H1 (cell line): ENCODE measurements at regions not wholly inside any gene's neighbourhood (a gene's known extent, or its start where the extent isn't known, plus 50 kb on each side); places are given as distances from the start of the nearest gene placed in this dataset.
A peak's percentile ranks its signal among the peaks of the same experiment; 100 is the strongest.

ENCODE experiments used
- CTCF ChIA-PET: fragments of 300-600 bp; sonication (Branson Sonifier 250); formaldehyde crosslinking; loops from one replicate; lab custom pipeline; 2021; ENCODE audit not compliant: partially characterized antibody; lab: Charles Lee
- POLR2A ChIA-PET: fragments of 300-600 bp; sonication (Branson Sonifier 250); formaldehyde crosslinking; loops from one replicate; lab custom pipeline; 2021; ENCODE audit warnings: inconsistent platforms; ENCODE audit not compliant: partially characterized antibody; lab: Charles Lee
- DNase-seq, 2 experiments: peaks; one replicate each; pipeline versions ENCODE4 v3.0.0 to v3.0.0-alpha.2; 2010 to 2022; ENCODE audit warnings: low spot score in 2 of 2, low read depth in 1 of 2, mixed read lengths in 1 of 2
- FAIRE-seq: peaks from 2 replicates; lab custom pipeline; 2011; peaks lifted over from hg19 to GRCh38; lab: Jason Lieb, UNC
- H2AFZ ChIP-seq: 2 replicates; pipeline ENCODE4 v1.8.1; 2012; ENCODE audit warnings: low read length, inconsistent platforms
- H2AK5ac ChIP-seq: 2 replicates; pipeline ENCODE4 v1.6.1; 2013; ENCODE audit warnings: low read depth, low read length
- H2BK120ac ChIP-seq: replicated peaks from 2 replicates; pipeline ENCODE3; 2013; ENCODE audit warnings: low read depth, low read length, inconsistent platforms
- H2BK12ac ChIP-seq: 2 replicates; pipeline ENCODE4 v1.6.1; 2013; ENCODE audit warnings: low read depth, low read length
- H2BK15ac ChIP-seq: 2 replicates; pipeline ENCODE4 v1.6.1; 2013; ENCODE audit warnings: low read length
- H2BK20ac ChIP-seq: 2 replicates; pipeline ENCODE4 v1.6.1; 2013; ENCODE audit warnings: low read length
- H2BK5ac ChIP-seq: 2 replicates; pipeline ENCODE4 v1.6.1; 2013; ENCODE audit warnings: low read depth, low read length
- H3K14ac ChIP-seq: 2 replicates; pipeline ENCODE4 v1.6.1; 2013; ENCODE audit warnings: inconsistent platforms; ENCODE audit not compliant: insufficient read length
- H3K18ac ChIP-seq: 2 replicates; pipeline ENCODE4 v1.6.1; 2013; ENCODE audit warnings: low read length; ENCODE audit errors: extremely low read depth
- H3K23ac ChIP-seq: 2 replicates; pipeline ENCODE4 v1.6.1; 2013; ENCODE audit warnings: inconsistent platforms; ENCODE audit not compliant: insufficient read length
- H3K23me2 ChIP-seq: 2 replicates; pipeline ENCODE4 v1.6.1; 2013; ENCODE audit warnings: low read depth, low read length
- H3K27ac ChIP-seq: 2 replicates; pipeline ENCODE4 v1.6.1; 2011; ENCODE audit warnings: low read depth, low read length, inconsistent platforms
- H3K27me3 ChIP-seq, 4 experiments: replicated peaks in 1 of 4; 1 replicate in 1 of 4; 2 replicates in 3 of 4; pipeline versions ENCODE4 v1.6.1 to v1.8.1; 2011 to 2013; ENCODE audit warnings: low read length in 3 of 4, mild to moderate bottlenecking in 3 of 4, inconsistent platforms in 2 of 4, mixed read lengths in 2 of 4, moderate library complexity in 1 of 4; ENCODE audit not compliant: control insufficient read depth in 3 of 4, insufficient read depth in 3 of 4; ENCODE audit errors: extremely low read depth in 1 of 4
- H3K36me3 ChIP-seq, 4 experiments: 2 replicates each; pipeline versions ENCODE4 v1.6.1 to v1.8.1; 2011 to 2013; ENCODE audit warnings: mild to moderate bottlenecking in 4 of 4, low read length in 3 of 4, moderate library complexity in 2 of 4, control low read depth in 1 of 4, inconsistent platforms in 1 of 4; ENCODE audit not compliant: insufficient read depth in 4 of 4, control insufficient read depth in 2 of 4
- H3K4ac ChIP-seq: replicated peaks from 2 replicates; pipeline ENCODE3; 2013; ENCODE audit warnings: low read length, low read depth, mixed read lengths, inconsistent platforms; ENCODE audit not compliant: insufficient read length
- H3K4me1 ChIP-seq, 4 experiments: replicated peaks in 1 of 4; 1 replicate in 1 of 4; 2 replicates in 3 of 4; pipeline versions ENCODE4 v1.6.1 to v1.8.1; 2011 to 2013; ENCODE audit warnings: low read length in 3 of 4, inconsistent platforms in 2 of 4, mixed read lengths in 1 of 4; ENCODE audit not compliant: insufficient read depth in 4 of 4, control insufficient read depth in 3 of 4
- H3K4me2 ChIP-seq, 2 experiments: 2 replicates each; pipeline versions ENCODE4 v1.6.1 to v1.8.1; 2011 to 2013; ENCODE audit warnings: low read depth in 2 of 2, low read length in 2 of 2, control low read depth in 1 of 2, inconsistent platforms in 1 of 2, mild to moderate bottlenecking in 1 of 2; ENCODE audit not compliant: insufficient read depth in 1 of 2
- H3K4me3 ChIP-seq, 4 experiments: fragments of 200-600, 300-600 bp in 1 of 4; sonication (generic), shearing (Covaris generic), sonication (Bioruptor Twin) in 1 of 4; 2 replicates each; pipeline versions ENCODE4 v1.5.1 to v1.8.1; 2011 to 2016; ENCODE audit warnings: low read length in 4 of 4, low read depth in 3 of 4, control low read depth in 2 of 4, inconsistent platforms in 2 of 4, mild to moderate bottlenecking in 2 of 4, mixed read lengths in 1 of 4, moderate library complexity in 1 of 4; ENCODE audit not compliant: insufficient read depth in 2 of 4; ENCODE audit errors: extremely low read depth in 1 of 4
- H3K56ac ChIP-seq: replicated peaks from 2 replicates; pipeline ENCODE3; 2013; ENCODE audit warnings: low read depth, mild to moderate bottlenecking, mixed read lengths, low read length, inconsistent platforms; ENCODE audit not compliant: insufficient read length
- H3K79me1 ChIP-seq: 2 replicates; pipeline ENCODE4 v1.6.1; 2013; ENCODE audit warnings: low read depth, low read length, control low read depth
- H3K79me2 ChIP-seq, 2 experiments: 2 replicates each; pipeline versions ENCODE4 v1.6.1 to v1.8.1; 2012 to 2013; ENCODE audit warnings: low read length in 2 of 2, mild to moderate bottlenecking in 2 of 2, inconsistent platforms in 1 of 2; ENCODE audit not compliant: insufficient read depth in 2 of 2, control insufficient read depth in 1 of 2
- H3K9ac ChIP-seq, 4 experiments: replicated peaks in 1 of 4; 1 replicate in 1 of 4; 2 replicates in 3 of 4; pipeline versions ENCODE4 v1.6.1 to v1.8.1; 2011 to 2013; ENCODE audit warnings: low read depth in 3 of 4, low read length in 3 of 4, control low read depth in 2 of 4, mild to moderate bottlenecking in 2 of 4, moderate library complexity in 2 of 4, inconsistent platforms in 1 of 4; ENCODE audit errors: extremely low read depth in 1 of 4
- H3K9me3 ChIP-seq, 2 experiments: 2 replicates each; pipeline versions ENCODE4 v1.6.1 to v1.8.1; 2012 to 2013; ENCODE audit warnings: mild to moderate bottlenecking in 2 of 2, moderate library complexity in 2 of 2, control low read depth in 1 of 2, inconsistent platforms in 1 of 2, low read depth in 1 of 2, low read length in 1 of 2, mixed read lengths in 1 of 2; ENCODE audit not compliant: insufficient read depth in 2 of 2
- H4K20me1 ChIP-seq, 2 experiments: replicated peaks in 1 of 2; 2 replicates each; pipeline versions ENCODE3 to v1.8.1; 2011 to 2013; ENCODE audit warnings: inconsistent platforms in 2 of 2, low read length in 2 of 2, mild to moderate bottlenecking in 1 of 2; ENCODE audit not compliant: insufficient read depth in 2 of 2, control insufficient read depth in 1 of 2
- H4K5ac ChIP-seq: 2 replicates; pipeline ENCODE4 v1.6.1; 2013; ENCODE audit warnings: low read length, low read depth, mixed read lengths, inconsistent platforms; ENCODE audit not compliant: insufficient read length
- H4K8ac ChIP-seq: 2 replicates; pipeline ENCODE4 v1.8.0; 2013; ENCODE audit warnings: mild to moderate bottlenecking, moderate library complexity, low read length, inconsistent platforms; ENCODE audit not compliant: insufficient read depth; ENCODE audit errors: extremely low read depth
- H4K91ac ChIP-seq: replicated peaks from 2 replicates; pipeline ENCODE3; 2013; ENCODE audit warnings: low read length, mixed read lengths, inconsistent platforms; ENCODE audit not compliant: insufficient read length
- ASH2L ChIP-seq: fragments of 200-600, 300-600 bp; sonication (generic); IDR thresholded peaks from one replicate; pipeline ENCODE4 v1.7.1; 2017; ENCODE audit warnings: low read length
- BCL11A ChIP-seq, 2 experiments: IDR thresholded peaks; one replicate each; pipeline ENCODE4 v1.6.1; 2011; ENCODE audit warnings: low read depth in 2 of 2, low read length in 2 of 2, mild to moderate bottlenecking in 2 of 2
- CBX8 ChIP-seq: fragments of 300-800, 300-1000 bp; sonication (generic); IDR thresholded peaks from 2 replicates; pipeline ENCODE4 v1.7.1; 2016; ENCODE audit warnings: low read depth, low read length, borderline replicate concordance
- CHD2 ChIP-seq: IDR thresholded peaks from 2 replicates; pipeline ENCODE4 v1.6.1; 2012; ENCODE audit warnings: low read length, improper control_type of control experiment
- POLR2A ChIP-seq, 2 experiments: IDR thresholded peaks; 1 replicate in 1 of 2; 2 replicates in 1 of 2; pipeline ENCODE4 v1.6.1; 2011; ENCODE audit warnings: low read depth in 2 of 2, low read length in 2 of 2, mild to moderate bottlenecking in 2 of 2; ENCODE audit errors: control extremely low read depth in 1 of 2
- RFX5 ChIP-seq: IDR thresholded peaks from 2 replicates; pipeline ENCODE4 v1.6.1; 2011; ENCODE audit warnings: low read depth, low read length, improper control_type of control experiment, borderline replicate concordance
- WGBS, 2 experiments: shearing (Covaris generic) in 1 of 2; methylation state at CpG; one replicate each; pipeline versions ENCODE4 v1.1.6 to v1.1.7; 2013 to 2015; ENCODE audit warnings: low lambda C conversion rate in 2 of 2, mixed read lengths in 2 of 2, inconsistent platforms in 1 of 2, low coverage in 1 of 2, missing lambda C conversion rate in 1 of 2; ENCODE audit not compliant: insufficient replicate concordance in 2 of 2, insufficient coverage in 1 of 2, insufficient read length in 1 of 2; ENCODE audit errors: extremely low coverage in 1 of 2, missing lambda C conversion rate in 1 of 2; 5-methylcytosine and 5-hydroxymethylcytosine counted together
- TF ChIP-seq, protein P1 (sequence below): IDR thresholded peaks from 2 replicates; pipeline ENCODE4 v1.6.1; 2012; ENCODE audit warnings: inconsistent platforms

DNA sequence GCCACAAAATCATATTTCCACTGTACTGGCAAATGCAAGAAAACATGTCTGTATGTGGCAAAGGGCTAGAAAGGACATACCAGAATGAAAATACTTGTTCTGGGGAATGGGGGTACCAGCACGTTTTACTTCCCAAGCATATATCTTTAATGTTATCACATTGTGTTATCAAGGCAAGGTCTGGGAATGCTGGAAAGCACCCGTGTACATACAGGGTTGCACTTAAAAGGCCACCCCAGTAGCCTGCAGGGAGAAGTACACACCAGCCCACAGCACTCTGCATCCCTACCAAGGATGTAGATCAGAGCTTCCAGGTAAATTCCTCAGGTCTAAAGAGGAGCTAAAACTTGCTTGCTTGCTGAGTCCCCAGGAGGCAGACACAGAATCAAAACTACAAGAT, 381.8 kb downstream of the RRAGC start:
- no peak overlapping the region for H2BK15ac ChIP-seq
- no peak overlapping the region for H3K18ac ChIP-seq
- no peak overlapping the region for H4K91ac ChIP-seq
- no peak overlapping the region for H3K9ac ChIP-seq
- H3K79me2 ChIP-seq = no peaks in the 10 kb centered on the region
- no peak overlapping the region for H3K56ac ChIP-seq
- H2AK5ac ChIP-seq = no peak overlapping the region
- no peak overlapping the region for H2BK12ac ChIP-seq
- H3K4me2 ChIP-seq = no peak overlapping the region; a peak in 1 of 4 replicates
- no peak overlapping the region for H3K14ac ChIP-seq
- H3K4ac ChIP-seq = no peak overlapping the region
- H4K8ac ChIP-seq = no peak overlapping the region
- 0 out of 2 replicates have a peak overlapping the region, but pooled peaks have one; percentile 76 for H2BK20ac ChIP-seq
- CTCF ChIA-PET = interaction anchor here (1.2 kb wide), 1 partner anchor 45 kb away, joined by 3 read pairs; no protein-coding TSS in a partner anchor
- no peak overlapping the region for H2AFZ ChIP-seq
- H3K4me1 ChIP-seq = peaks cover 6 to 16% (median 12%) of the 10 kb centered on the region in 4 experiments; a peak in 6 of 7 replicates
- H3K27ac ChIP-seq = no peak overlapping the region
- WGBS, 2 experiments = 45% methylated on average over 2 of the region's 2 CpGs; no CpG with 5 or more reads in 1 of the 2 experiments
- no peak overlapping the region for H4K5ac ChIP-seq
- peaks cover 5% of the 10 kb centered on the region; the same call in 1 of the 2 replicates for H3K23me2 ChIP-seq
- no peak overlapping the region for H2BK120ac ChIP-seq
- no peaks in the 10 kb centered on the region for H3K79me1 ChIP-seq
- no peaks in the 10 kb centered on the region for H4K20me1 ChIP-seq
- H2BK5ac ChIP-seq = no peak overlapping the region
- H3K36me3 ChIP-seq = no peaks in the 10 kb centered on the region
- DNase-seq (no peak), FAIRE-seq (no peak)
- H3K23ac ChIP-seq = no peak overlapping the region
- peaks cover 2 to 3% of the 10 kb centered on the region in 2 experiments; a peak in 3 of 4 replicates for H3K9me3 ChIP-seq
- POLR2A ChIA-PET = interaction anchor here (1.1 to 4.4 kb wide), 4 partner anchors 13 to 435 kb away, joined by 3 to 29 read pairs (median 11); no protein-coding TSS in a partner anchor
- TF ChIP-seq CBX8 (no peak), CHD2 (no peak), BCL11A (IDR thresholded peaks at IDR 0.05; ENCODE audit: low read depth in 2 of 2, low read length in 2 of 2) (no peak), POLR2A (IDR thresholded peaks at IDR 0.05; ENCODE audit: control extremely low read depth in 1 of 2, low read depth in 2 of 2, low read length in 2 of 2) (no peak), RFX5 (no peak), ASH2L (no peak)
- TF ChIP-seq, protein P1, sequence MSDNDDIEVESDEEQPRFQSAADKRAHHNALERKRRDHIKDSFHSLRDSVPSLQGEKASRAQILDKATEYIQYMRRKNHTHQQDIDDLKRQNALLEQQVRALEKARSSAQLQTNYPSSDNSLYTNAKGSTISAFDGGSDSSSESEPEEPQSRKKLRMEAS = no peak
- H3K27me3 ChIP-seq = peaks cover 0 to 7% (median 0%) of the 10 kb centered on the region in 4 experiments; a peak in 3 of 7 replicates
- no peak overlapping the region for H3K4me3 ChIP-seq
